GM12872 (cell line): ENCODE measurements at regions not wholly inside any gene's neighbourhood (a gene's known extent, or its start where the extent isn't known, plus 50 kb on each side); places are given as distances from the start of the nearest gene placed in this dataset.

ENCODE experiments used
- TF ChIP-seq, protein P1 (sequence below): IDR thresholded peaks from 3 replicates; pipeline ENCODE4 v1.5.1; 2011; ENCODE audit warnings: low read depth, mild to moderate bottlenecking, low read length, moderate library complexity; ENCODE audit not compliant: insufficient read depth

DNA sequence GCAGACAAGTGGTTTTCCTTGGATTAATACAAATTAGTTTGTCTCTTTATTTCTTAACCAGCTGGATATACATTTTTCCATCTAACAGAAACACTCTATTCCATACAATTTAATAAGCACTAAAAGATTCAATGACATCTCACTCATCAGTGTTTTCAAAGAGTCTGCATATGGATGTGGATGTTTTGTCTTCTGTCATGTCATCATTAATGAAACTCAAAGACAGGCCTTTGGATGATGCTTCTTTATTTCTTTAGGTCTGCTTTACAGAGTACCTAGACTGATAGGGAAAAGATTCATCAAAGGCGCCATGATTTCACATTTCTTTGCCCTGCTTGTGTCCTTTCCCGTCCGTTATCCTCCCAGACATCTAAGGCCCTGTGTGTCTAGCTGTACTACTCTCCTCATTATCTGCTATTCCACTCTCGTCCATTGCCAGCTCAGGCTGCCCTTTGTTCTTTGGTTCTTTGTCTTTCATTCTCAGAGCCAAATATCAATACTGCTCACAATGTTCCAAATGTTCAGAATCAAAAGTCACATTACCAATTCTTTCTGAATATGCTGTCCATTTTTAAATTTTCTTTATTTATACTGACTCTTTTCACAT, 232.3 kb upstream of the CHAC2 start:
- TF ChIP-seq, protein P1, sequence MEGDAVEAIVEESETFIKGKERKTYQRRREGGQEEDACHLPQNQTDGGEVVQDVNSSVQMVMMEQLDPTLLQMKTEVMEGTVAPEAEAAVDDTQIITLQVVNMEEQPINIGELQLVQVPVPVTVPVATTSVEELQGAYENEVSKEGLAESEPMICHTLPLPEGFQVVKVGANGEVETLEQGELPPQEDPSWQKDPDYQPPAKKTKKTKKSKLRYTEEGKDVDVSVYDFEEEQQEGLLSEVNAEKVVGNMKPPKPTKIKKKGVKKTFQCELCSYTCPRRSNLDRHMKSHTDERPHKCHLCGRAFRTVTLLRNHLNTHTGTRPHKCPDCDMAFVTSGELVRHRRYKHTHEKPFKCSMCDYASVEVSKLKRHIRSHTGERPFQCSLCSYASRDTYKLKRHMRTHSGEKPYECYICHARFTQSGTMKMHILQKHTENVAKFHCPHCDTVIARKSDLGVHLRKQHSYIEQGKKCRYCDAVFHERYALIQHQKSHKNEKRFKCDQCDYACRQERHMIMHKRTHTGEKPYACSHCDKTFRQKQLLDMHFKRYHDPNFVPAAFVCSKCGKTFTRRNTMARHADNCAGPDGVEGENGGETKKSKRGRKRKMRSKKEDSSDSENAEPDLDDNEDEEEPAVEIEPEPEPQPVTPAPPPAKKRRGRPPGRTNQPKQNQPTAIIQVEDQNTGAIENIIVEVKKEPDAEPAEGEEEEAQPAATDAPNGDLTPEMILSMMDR: no peak

DNA sequence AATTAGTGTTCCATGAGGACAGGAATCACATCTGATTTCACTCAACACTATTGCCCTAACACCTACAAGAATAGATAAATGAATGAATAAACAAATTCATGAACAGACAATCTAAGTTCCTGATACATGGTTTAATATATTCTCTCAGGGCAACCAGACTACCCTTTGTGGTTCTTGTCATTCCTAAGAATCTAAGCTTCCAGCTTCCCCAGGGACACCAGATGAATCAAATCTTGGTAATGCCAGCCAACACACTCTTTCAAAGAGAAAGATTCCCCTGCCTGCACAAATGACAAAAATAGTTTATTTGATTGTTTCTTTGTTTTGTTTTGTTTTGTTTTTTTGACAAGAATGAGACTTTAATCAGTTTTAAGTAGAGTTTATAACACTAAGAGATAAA, 237.5 kb upstream of the CHAC2 start:
- TF ChIP-seq, protein P1: no peak

DNA sequence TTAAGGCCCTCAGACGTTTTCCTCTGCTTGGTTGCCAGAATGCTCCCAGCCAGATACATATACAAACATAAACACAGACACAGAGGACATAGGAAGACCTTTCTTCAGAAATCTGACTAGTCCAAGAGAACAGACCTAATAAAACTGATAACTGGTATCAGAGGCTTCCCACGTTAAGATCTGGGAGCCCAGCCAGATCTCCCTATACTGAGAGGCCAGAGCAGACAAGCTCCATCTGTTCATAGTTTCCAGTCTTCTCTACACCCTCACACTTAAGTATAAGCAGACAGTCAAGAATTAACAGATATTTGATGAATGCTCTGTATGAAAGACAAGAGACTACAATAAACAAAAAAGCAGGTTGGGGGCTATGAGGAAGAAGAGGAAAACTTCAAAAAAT, 240.5 kb upstream of the CHAC2 start:
- TF ChIP-seq, protein P1: no peak

DNA sequence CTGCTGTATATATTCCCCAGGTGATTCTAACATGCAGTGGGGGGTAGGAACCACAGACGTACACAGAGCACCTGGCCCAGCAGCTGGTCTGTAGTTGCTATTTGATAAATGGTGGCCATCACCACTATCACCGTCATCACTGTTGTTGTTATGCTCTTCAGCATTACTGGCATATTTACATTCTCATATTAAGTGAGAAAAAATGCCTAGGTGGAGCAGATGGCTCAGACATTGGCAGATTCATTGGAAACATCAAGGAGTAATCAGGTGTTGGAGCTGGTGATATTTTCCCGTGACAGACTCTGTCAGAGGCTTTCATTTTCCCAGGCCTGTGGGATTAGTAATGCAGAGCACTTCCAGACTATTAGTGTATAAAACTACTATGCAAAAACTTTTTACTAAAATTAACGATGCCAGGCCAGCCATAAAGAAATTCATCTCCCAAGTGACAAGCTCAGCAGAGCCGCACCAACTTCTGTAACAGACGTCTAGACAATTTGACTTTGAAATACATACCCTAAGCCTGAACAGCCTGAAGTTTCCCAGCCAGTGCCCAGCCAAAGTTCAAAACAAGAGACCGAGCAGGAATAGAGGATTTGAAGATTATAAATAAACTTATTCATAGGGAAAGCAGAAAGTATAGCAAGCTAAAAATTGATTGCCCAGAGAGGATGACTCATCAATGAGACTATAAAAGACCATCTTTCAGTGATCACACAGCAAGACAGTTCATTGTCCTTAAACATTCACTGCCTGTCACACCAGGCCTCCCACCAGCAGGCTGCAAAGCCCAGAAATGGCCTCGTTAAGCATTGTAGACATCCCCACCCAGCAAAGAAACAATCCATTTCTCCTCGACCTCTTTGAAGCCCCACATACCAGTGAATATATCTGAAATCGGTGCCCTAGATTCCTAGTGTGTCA, 247.4 kb upstream of the CHAC2 start:
- TF ChIP-seq, protein P1: no peak

DNA sequence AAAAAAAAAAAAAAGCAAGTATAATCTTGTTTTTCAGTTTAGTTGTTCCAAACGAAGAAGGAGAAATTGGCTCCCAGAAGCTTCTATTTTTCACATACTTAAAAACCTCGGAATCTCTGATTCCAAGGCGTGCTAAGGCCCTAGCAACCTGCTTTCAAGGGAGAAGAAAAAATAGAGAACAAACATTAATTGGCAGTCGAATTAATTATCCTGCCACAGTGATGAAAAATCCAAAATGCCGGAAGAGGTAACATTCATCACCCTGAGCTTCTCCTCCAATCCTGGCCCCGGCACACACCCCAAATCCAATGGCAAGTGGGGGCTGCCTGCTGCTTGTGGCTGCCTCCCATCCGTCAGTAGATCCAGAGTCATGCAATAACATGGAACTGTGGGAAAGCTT, 250.2 kb upstream of the CHAC2 start:
- TF ChIP-seq, protein P1: no peak

DNA sequence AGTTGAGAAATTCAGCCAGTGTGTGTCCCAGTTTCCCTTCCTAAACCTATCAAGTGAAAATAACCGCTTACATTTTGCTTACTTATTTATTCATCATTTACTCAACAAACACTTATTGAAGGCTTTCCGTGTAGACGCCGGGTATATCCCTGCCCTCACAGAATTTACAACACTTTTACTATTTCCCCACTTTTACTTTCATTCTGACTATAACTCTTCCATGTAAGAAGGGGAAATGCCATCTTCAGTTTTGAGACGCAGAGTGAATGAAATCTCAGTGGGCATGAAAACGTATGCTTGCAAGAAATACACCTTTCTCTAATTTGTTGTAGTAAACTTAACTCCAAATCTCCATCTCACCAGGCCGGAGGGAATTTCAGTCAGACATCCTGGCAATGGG, 251.0 kb upstream of the CHAC2 start:
- TF ChIP-seq, protein P1: no peak

DNA sequence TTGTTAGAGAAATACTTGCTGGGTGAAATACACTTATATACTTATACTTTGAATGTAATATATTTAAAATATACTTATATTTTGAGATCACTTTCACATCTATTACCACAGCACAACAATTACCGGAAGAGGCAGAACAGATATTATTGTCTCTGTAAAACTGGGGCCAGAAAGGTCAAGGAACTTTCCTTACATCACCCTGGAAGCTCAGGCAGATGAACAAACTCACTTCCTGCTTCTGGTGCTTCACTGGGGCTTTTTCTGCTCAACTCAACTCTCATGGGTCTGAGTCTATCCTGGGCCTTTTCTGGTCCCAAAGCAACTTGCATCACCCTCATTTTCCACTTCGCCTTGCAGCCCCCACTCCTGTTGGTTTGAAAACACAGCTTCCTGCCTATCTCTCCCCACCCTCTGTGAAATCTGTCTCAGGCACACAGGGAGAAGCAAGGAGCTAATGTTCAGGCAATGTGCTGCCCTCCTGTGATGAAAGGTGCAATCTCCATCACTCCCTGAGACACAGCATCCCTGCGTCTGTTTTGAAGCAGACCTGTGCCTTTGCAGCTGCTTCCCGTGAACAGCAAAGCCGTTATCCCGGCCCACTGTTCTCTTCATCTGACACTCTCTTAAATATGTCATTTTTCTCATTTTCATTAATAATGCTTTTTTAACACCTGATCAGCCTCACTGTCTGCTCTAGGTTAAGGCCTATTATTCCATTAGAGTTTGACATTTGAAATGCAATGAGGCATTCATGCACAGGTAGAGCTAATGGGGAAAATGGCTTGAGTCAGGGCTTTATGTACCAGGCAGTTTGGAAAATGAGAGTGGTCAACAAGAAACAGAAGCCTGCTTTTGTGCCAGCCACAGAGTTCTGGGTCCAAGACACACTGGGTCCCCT, 251.9 kb upstream of the CHAC2 start:
- TF ChIP-seq, protein P1: no peak
